ENCODE measurements at regions not wholly inside any gene's neighbourhood (a gene's known extent, or its start where the extent isn't known, plus 50 kb on each side); places are given as distances from the start of the nearest gene placed in this dataset.

DNA sequence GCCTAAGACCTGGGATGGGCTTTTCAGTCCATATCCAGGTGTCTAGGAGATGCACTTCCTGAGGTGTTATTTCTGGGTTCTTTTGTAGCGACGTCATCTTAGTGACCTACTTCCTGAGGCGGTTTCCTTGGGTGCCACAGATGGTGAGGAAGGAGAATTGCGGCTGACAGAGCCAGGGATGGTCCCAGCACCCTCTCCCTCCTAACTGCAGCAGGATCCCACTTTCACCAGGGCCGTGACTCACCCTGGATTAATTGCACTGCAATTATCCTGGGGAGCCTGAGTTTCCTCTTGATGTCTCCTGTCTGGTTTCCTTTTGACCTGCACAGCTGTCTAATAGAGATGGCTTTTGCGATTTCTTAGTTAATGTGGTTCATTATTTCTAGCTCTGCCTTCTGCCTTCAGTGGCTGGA lies 271.7 kb downstream of the TCF7L2 start:
- TF ChIP-seq, protein P1, sequence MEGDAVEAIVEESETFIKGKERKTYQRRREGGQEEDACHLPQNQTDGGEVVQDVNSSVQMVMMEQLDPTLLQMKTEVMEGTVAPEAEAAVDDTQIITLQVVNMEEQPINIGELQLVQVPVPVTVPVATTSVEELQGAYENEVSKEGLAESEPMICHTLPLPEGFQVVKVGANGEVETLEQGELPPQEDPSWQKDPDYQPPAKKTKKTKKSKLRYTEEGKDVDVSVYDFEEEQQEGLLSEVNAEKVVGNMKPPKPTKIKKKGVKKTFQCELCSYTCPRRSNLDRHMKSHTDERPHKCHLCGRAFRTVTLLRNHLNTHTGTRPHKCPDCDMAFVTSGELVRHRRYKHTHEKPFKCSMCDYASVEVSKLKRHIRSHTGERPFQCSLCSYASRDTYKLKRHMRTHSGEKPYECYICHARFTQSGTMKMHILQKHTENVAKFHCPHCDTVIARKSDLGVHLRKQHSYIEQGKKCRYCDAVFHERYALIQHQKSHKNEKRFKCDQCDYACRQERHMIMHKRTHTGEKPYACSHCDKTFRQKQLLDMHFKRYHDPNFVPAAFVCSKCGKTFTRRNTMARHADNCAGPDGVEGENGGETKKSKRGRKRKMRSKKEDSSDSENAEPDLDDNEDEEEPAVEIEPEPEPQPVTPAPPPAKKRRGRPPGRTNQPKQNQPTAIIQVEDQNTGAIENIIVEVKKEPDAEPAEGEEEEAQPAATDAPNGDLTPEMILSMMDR (conservative IDR thresholded peaks at IDR 0.05; ENCODE audit: low read length), result no peak
- TF ChIP-seq EZH2phosphoT487 (IDR thresholded peaks at IDR 0.05; ENCODE audit: borderline replicate concordance, low read depth, low read length), result no peak
